Iris pigment epithelial cell (primary cell): ENCODE measurements at regions not wholly inside any gene's neighbourhood (a gene's known extent, or its start where the extent isn't known, plus 50 kb on each side); places are given as distances from the start of the nearest gene placed in this dataset.

Source experiments
- DNase-seq: peaks from one replicate; pipeline ENCODE4 v3.0.0-alpha.2; 2011; ENCODE audit warnings: low read depth

- peak; percentile 89 for DNase-seq
Observed at GRCh38 chr20:48015943-48016723, 230.9 kb upstream of the SULF2 start.

- peak; percentile 38 for DNase-seq
Observed at GRCh38 chr20:48015141-48015910, 230.0 kb upstream of the SULF2 start.

- DNase-seq, result peak; percentile 98
Observed at GRCh38 chr20:48012401-48012974, 227.2 kb upstream of the SULF2 start.

- DNase-seq, result no peak
Observed at GRCh38 chr20:48011025-48011424, 225.7 kb upstream of the SULF2 start.

GRCh38 chr20:48010623-48011022, 225.3 kb upstream of the SULF2 start:
- DNase-seq, result no peak

GRCh38 chr20:48008850-48009515, 223.7 kb upstream of the SULF2 start:
- peak; percentile 63 for DNase-seq

- DNase-seq, result no peak
Observed at GRCh38 chr20:48007351-48007750, 222.1 kb upstream of the SULF2 start.

- peak; percentile 68 for DNase-seq
Observed at GRCh38 chr20:48006036-48006833, 221.0 kb upstream of the SULF2 start.

GRCh38 chr20:48003021-48003420, 217.7 kb upstream of the SULF2 start:
- DNase-seq, result no peak

- no peak for DNase-seq
Observed at GRCh38 chr20:48002517-48002970, 217.3 kb upstream of the SULF2 start.

- DNase-seq, result no peak
Observed at GRCh38 chr20:47999166-47999565, 213.9 kb upstream of the SULF2 start.

- DNase-seq, result no peak
Observed at GRCh38 chr20:47998736-47999135, 213.5 kb upstream of the SULF2 start.

GRCh38 chr20:47995661-47996060, 210.4 kb upstream of the SULF2 start:
- DNase-seq, result no peak

- DNase-seq, result no peak
Observed at GRCh38 chr20:47993817-47994216, 208.5 kb upstream of the SULF2 start.

GRCh38 chr20:47993035-47993755, 207.9 kb upstream of the SULF2 start:
- no peak for DNase-seq

- DNase-seq, result no peak
Observed at GRCh38 chr20:47991875-47992488, 206.7 kb upstream of the SULF2 start.

GRCh38 chr20:47990507-47991150, 205.3 kb upstream of the SULF2 start:
- no peak for DNase-seq

- no peak for DNase-seq
Observed at GRCh38 chr20:47989957-47990356, 204.7 kb upstream of the SULF2 start.

- DNase-seq, result no peak
Observed at GRCh38 chr20:47988676-47989075, 203.4 kb upstream of the SULF2 start.
